DMS153 treated with DMSO at 0.1 percent for 48 hours (cell line): ENCODE measurements at regions not wholly inside any gene's neighbourhood (a gene's known extent, or its start where the extent isn't known, plus 50 kb on each side); places are given as distances from the start of the nearest gene placed in this dataset.

ENCODE experiments used
- DNase-seq: peaks from one replicate; lab custom pipeline; 2025; ENCODE audit not compliant: unreplicated experiment; lab: John Stamatoyannopoulos, UW

DNA sequence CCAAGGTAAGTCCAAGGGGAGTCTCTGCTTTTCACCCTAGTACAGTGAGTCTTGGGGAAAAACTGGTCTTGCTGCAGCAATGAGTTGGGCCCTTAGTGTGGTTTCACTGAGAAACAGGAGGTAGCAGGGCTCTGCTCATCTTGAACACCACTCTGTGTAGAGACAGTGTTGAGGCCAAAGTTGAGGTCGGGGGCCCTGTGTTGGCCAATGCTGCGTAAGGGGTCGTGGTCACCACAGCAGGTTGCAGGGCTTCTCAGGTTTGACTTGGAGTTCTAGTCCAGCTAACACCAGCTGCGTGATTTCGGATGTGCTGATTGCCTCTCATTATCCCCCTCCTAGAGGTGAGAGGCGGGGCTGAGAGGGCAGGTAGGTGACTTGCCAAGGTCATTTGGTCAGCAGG, 807.5 kb downstream of the VRK1 start:
- DNase-seq = no peak

DNA sequence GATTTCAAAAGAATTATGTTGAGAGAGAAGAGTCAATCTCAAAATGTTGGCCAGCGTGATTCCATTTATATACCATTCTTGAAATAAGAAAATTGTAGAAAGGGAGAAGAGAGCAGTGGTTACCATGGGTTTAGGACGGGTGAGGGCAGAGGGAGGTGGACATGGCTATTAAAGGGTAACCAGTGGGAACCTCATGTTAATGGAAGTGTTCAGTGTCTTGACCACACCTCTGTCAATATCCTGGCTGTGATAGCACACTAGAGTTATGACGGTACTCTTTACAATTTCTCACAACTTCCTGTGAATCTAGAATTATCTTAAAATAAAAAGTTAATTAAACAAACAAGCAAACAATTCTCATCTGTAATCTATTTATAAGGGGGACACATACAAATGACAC, 821.2 kb downstream of the VRK1 start:
- no peak for DNase-seq

DNA sequence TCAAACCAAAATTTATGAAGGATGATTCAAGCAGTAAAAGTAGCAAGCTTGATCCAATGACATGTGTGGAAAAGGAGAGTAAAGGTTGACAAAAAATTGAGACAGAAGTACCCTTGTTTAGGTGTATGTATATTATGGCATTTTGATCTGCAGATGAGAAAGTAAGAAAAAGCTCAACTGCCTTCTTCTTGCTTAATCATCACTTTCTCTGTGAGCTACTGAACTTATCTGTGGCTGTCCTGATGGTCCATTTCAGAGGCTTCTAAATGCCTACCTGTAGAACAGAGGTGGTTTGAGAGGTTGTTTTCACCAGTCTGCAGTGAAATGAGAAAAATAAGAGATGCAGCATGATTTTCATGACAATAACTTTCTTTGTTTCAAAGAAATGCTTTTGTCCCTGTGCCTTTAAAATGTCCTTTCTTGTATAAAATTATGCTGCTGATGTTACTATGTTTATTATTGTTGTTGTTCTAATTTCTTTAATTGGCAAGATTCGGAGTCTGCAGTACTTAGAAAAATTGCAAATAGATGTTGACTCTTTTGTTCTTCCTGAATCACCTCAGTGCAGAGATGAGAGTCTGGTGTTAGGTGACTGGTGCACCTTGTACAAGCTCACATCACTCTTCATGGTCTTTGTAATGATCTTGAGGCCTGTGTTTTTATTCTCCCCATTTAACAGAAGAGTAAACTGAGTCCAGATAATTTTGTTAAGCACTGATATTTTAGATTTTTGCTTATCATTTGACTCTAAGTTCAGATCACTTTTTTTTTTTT, 821.9 kb downstream of the VRK1 start:
- no peak for DNase-seq

DNA sequence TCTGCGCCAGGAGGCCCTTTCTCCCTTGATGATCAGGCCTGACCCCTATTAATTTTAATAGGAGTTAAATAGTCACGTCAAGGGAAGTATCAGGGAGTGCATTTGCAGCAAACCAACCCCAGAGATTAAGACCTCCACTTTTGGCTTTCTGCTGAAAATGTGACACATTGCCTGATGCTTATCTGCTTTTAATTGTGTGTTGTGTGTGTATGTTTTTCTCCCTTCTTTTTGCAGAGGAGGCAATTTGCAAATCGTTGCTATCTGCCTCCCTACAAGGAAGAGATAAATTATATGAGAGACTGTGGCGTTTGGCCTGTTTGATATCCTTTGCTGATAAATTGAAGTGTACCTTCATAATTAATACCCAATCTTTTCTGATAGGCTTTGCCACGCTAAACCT, 822.9 kb downstream of the VRK1 start:
- DNase-seq = no peak

DNA sequence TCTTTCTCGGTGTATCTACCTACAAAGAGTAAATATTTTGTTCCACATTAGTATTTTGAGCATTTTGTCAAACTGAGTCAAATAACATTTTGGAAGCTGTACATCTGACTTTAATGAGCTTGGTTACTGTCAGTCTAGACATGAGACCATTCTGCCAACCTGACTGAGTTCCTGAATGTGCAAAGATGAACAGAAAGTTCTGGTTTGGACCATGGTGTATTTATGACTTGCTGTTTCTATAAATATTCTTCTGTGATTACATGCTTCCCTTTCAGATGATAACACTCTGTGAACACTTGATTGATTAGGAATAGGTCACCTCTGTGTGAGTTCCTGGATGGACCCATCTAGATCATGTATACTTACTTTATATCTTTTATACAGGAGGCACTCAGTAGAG, 827.8 kb downstream of the VRK1 start:
- DNase-seq = no peak

DNA sequence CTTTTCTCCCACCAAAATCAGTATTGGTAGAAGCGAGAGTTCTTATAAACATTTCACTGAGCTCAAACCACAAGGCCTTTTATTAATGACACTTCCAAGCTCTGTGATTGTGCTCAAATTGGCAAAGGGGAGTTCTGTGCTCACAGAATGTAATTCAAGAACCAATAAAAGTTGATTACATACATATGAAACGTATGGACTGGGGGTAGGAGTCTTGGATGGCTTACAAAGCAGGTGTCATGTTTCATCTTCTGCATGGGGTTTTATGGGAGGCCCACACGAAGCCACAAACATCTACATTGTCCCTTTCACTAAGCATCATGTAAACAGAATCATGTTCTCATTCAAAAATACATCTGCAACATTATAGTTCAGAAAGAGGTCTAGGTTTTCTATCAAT, 828.3 kb downstream of the VRK1 start:
- DNase-seq = no peak

DNA sequence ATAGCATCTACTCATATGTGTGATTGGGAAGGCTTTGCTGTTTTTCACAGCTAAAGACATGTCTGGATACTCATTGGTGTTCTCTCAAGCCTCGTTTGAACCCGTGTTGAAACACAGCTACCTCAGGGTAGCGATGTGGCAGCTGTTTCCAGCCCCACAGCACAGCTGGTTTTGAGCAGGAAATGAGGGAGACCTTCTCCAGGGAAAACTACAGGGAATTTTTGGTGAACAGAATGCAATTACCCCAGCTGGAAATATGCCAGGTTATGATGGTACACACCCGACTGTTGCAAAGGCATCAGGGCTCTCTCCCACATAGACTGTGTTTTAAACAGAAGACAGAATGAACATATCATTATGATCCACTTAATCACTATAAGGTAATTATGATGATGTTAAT, 828.9 kb downstream of the VRK1 start:
- peak; percentile 22 for DNase-seq

DNA sequence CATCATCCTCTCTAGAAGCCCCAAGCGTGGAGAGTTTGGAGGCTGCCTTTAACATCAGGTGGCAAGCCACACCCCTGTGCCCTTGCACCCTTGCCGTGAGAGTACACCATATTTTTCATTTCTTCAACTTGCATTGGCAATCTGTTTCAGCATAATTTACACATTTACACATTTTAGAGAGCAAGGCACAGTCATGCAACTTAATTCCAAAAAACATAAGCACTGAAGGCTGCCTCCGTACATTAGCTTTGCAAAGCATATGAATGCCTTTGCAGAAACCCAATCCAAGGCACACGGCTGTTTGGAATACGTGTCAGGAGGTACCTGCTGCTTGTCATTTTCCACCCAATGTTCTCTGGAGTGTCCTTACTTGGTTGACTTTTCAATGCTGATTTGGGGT, 833.1 kb downstream of the VRK1 start:
- DNase-seq = no peak

DNA sequence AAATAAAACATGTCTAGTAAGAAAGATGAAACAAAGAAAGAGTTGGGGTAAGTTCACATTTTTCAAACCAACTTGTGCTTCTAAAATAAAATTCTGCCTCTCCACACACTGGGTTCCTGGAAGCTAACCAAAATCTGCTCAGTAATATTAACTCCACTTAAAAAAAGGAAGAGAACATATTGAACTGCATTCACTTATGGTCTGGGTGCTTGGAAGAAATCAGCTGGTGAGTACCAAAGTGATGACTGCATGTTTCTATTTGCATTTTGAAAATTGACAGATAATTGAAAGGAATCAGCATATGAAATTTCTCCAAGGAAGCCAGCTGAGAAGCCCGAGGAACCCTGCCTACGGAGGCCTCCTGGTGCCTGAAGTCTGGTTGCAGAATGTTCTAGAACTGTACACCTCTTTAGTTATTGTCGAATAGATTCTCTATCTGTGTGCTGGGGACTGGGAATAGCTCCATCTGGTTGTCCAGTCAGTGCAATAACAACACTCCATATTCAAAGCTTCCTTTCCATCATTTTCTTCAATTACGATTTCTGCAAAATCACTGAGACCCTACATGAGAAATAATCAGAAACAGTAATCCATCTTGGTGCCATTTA, 836.1 kb downstream of the VRK1 start:
- DNase-seq = no peak

DNA sequence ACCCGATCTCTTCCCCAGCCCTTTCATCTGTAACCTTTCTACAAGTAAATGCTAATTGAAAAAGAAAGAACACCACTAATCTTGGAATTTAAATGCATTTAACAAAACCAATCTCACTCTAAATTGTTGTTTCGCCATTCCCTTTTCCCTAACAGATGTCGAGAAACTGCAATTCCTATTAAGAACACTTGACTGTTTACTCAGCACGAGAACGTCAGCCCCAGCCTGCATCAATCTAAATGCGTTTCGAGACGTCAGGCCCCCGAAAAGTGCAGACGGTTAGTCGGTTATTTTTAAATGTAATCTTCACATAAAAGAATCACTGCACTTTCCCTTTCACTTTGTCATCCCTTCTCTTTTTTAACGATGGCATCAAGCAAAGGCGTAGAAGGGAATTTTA, 837.6 kb downstream of the VRK1 start:
- DNase-seq = no peak

DNA sequence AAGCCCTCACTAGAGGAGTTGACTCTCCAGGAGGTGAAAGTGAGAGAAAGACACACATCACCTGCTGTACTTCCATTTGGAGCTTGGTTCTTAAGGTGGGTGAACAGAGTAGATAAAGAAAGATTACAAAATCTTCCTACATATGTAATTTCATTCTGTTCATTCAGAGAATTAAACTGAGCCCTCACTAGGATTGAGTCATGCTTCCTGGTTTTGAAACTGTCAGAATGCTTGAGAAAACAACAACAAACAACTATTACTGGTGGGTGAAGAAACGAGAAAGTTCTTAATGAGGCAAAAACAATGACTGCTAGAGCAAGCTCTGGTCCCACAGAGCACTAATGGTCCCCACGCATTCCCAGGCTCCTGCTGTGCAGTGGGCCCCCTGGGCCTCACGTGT, 841.7 kb downstream of the VRK1 start:
- no peak for DNase-seq

DNA sequence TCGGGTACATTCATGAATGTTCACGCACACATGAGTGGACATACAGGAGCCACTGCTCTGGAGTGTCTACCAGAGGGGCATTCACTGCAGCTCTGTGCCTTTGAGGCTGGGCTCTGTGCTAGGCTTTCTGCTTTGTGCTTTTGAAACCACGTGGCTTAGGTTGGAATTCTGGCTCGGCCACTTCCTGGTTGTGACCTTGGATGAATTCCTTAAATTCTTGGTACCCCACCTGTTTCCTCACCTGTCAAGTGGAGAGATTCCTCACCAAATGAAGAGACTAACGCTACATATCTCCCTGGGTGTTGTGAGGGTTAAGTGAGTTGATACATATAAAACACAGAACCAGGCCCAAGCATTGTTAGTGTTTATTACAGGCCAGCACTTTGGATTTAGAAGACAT, 842.8 kb downstream of the VRK1 start:
- DNase-seq = no peak

DNA sequence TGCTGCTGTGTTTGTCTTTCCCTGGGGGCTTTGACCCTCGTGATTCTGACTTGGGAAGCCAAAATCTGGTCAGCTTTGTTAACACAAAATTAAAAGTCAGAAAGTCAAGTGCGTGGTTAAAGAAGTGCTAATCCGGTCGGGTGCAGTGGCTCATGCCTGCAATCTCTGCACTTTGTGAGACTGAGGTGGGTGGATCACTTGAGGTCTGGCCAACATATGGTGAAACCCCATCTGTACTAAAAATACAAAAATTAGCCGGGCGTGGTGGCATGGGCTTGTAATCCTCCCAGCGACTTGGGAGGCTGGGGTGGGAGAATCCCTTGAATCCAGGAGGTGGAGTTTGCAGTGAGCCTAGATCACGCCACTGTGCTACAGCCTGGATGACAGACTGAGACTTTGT, 844.6 kb downstream of the VRK1 start:
- DNase-seq = no peak

DNA sequence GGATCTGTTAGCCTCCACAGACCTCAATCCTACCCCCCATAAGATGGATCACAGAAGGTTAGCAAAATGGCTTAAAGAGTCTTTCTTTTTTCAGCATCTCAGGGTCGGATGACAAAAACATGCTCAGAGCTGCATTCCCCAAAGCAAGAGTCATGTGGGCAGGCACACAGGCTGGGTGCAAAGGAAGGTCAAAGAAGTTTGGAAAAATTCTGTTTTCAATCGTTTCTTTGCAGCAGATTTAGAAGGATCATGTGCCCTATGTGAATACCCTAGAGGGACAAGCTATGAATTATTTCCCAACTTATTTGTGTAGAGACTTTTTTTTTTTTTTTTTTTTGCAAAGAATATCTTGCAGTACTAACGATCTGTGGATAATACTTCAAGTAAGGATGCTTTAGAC, 845.4 kb downstream of the VRK1 start:
- DNase-seq = no peak

DNA sequence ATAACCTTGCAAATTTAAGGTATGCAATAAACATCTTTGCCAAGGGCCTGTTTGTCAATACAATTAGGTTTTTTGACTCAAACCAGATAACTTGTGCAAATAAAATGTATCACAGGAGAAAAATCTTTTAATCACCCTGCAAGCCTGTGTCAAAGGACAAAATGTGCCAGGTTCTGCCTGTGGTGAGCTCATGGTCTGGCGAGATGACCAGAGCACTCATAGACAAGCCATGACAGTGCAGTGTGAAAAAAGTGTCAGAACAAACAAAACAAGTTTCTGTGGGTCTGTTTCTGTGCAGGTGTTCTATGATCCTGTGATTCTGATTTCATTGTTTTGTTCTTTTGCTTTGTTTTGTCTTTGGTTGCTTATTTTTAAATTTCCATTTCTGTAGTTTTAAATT, 847.2 kb downstream of the VRK1 start:
- no peak for DNase-seq

DNA sequence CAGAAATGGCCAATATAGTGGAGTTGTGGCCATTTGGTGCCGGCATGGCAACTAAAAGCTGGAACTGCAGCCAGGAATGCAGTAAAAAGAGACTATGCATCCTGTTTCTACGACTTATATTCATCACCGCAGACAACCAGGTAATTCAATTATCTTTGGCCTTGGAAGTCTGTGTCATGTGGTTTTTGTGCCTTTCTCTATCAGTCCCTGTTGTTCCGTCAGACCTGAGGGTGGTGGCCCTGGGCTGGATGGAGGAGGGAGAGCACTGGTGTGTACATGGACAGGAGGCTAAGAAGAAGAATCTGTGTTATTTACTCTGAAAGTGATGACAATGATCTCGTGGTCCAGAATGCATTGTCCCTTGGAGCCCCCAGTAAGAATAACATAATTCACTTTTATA, 852.6 kb downstream of the VRK1 start:
- DNase-seq = no peak

DNA sequence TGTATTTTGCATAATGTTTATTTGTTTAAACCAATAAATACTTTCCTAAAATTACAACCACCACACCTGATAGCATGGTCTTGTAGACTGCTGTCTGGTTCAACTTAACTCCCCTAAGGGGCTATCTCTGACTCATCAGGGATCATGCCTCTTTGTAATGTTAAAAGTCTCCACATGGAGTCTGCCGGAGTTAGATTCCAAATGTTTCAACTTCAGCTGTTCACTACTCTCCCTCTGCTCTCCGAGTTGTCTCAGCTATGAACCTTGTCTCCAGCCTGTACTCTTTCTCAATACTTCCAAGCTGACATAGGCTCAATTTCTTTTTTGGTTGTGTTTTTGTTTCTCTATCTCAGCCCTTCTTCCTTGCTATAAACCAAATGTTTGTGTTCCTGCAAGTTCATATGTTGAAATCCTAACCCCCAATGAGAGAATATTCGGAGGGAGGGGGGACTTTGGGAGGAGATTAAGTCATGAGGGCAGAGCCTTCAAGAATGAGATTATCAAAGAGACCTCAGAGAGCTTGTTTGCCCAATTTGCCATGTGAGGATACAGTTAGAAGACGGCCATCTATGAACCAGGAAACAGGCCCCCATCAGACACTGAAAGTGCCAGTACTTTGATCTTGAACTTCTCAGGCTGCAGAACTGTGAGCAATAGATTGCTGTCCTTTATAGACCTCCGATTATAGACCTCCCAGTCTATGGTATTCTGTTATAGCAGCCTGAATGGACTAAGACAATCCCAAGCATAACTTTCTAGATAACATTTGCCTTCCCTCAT, 858.2 kb downstream of the VRK1 start:
- no peak for DNase-seq

DNA sequence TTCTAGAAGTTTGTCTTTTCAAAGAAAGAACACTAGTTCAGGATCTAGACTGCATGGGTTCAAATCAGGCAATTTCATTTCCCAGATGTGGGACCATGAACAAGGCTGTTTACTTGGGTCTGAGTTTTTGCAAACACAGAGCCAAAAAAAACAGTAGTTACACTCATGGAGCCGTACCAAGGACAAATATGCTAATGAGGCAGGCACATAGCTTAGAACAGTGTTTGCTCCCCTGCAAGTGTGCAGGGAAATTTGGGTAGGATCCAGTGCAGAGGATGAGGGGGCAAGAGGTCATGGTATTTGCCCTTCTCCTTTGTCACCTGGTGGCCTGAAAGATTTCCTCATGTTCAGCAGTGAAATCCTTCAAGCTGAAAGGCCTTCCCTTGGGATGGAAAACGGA, 860.4 kb downstream of the VRK1 start:
- no peak for DNase-seq

DNA sequence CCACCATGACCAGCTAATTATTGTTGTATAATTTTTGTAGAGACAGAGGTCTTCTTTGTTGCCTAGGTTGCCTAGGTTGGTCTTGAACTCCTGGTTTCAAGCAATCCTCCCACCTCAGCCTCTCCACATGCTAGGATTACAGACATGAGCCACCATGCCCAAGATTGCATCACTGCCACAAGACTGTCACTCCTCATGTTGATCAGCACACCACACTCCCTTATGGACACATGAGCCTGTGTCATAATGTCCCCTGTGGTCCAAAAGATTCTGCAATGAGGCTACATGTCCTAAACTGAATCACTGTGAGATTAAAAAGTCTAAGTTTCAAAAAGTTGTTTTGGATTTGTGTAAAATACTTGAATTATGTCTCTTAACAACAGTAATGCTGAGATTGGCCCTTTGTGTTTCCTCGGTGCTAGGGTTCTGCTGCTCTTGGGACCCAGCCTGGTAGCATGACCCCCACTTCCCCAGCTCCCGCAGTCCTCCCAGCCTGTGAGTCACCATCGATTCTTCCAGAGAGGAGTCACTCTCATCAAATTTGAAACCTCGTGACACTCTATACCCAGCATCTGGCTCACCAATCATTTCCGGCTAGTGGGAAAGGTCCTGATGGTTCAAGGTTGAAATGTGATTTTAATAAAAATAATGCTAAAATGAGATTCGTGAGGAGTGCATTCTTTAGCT, 890.9 kb downstream of the VRK1 start:
- no peak for DNase-seq

DNA sequence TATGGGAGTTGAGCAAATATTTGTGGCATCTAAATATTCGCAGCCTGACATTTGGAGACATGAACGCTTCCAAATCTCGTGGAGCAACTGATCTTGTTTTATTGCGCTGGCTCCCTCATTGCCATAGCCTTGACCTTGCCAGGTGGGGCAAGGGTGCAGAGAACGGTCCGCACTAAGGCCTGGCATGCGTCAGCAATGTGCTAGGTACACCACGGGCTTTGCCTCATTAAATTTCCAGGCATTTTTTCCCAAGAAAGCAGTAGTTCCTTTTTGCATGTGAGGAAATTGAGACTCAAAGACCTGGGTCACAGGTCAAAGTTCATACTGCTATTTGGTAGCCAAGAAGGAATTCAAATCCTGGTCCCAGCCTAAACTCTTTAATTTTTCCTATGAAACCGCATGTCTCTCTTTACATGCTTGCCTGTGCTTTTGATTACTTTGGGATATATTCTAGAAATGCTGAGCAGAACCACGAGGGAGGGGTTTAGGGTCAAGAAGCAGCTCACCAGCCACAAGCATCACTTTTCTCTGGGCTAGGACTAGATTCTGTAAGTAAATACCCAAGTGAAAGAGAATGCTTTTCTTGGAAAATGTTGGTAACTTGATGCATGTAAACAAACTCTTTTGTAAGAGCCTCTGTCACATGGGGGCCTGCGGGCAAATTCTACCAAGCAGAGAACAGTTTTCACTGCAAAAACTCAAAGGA, 891.6 kb downstream of the VRK1 start:
- DNase-seq = no peak

DNA sequence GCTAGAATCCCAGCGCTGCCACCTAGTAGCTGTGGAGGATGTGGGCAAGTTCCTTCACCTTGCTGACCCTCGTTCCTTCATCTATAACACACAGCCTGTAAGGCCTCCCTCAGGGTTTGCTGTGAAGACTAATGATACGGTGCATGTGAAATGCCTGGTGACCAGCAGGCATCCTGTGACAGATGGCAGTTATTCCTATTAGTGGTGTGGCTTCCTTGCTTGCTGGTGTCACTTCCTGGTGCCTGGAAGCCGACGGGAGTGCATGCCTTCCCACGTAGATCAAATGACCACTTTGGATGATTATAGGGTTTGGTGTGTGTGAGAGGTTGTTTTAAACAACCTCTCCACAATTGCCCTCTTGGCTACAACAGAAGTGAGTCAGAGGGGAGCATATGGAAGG, 894.9 kb downstream of the VRK1 start:
- peak; percentile 39 for DNase-seq
